ENCODE measurements at regions not wholly inside any gene's neighbourhood (a gene's known extent, or its start where the extent isn't known, plus 50 kb on each side); places are given as distances from the start of the nearest gene placed in this dataset.
"Not testable (repeated sequence)": the region's sequence is repeated elsewhere in the genome, so short reads cannot be mapped to it uniquely, and the experiment has no call there.

DNA sequence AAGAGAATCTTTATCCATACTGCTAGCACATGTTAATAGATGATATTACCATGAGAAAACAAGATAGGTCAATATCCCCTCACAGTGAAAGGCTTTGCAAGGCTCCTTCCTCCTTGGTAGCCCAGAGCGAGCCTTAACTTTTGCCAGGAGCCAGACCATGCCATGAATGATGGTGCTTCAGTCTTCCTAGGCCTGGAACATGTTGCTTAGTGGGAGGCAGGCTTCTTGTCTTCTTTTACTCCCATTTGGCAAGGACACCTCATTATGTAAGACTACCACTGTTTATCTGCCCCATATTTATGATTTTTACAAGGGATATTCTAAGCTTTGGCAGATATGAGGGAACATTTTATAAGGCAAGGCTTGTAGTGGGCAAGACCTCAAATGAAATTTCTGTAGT, 90.8 kb downstream of the GJA1 start:
- peaks cover 4% of the 10 kb centered on the region; the same call in 1 of the 2 replicates for H3K27me3 ChIP-seq (ENCODE audit: low read depth)
- no peak for DNase-seq (ENCODE audit: low spot score in 2 of 2)
- no peak overlapping the region for H3K4me3 ChIP-seq
- no peaks in the 10 kb centered on the region for H3K36me3 ChIP-seq (replicated peaks)
- in situ Hi-C loops (cut with MboI; ENCODE audit: low sequenced_read_pairs): no loop called here
- H3K4me1 ChIP-seq: no peaks in the 10 kb centered on the region; the same call in 1 of the 2 replicates
- no peaks in the 10 kb centered on the region for H3K9me3 ChIP-seq

DNA sequence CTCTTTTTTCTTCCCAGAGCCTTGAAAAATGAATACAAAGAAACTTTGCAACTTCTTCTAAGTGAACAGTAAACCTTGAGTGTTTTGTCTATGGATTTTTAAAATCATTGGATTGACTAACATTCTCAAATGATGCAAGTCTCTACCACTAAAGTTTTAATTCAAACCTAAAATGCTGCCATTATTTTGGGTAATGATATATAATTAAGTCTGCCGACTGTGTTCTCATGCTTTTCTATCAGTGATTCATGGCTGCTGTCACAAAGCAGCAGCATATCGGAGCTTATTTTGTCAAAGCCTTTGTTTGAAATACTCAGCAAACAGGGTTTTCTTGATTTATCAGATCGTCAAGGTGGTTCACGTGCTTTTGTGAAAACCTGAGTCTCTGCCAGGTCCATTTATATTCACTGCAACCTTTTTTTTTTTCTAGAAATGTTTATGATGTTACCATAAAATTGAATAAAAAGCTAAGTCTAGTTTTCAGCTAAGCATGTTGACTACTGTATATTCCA, 96.3 kb downstream of the GJA1 start:
- Histone ChIP-seq H3K36me3 (replicated peaks) (no peaks in the 10 kb centered on the region), H3K9me3 (no peaks in the 10 kb centered on the region), H3K4me3 (no peak overlapping the region), H3K27me3 (ENCODE audit: low read depth) (peaks cover 4% of the 10 kb centered on the region; the same call in 1 of the 2 replicates), H3K4me1 (peaks cover 4% of the 10 kb centered on the region)
- DNase-seq (ENCODE audit: low spot score in 2 of 2): no peak
- in situ Hi-C loops (cut with MboI; ENCODE audit: low sequenced_read_pairs): no loop called here

DNA sequence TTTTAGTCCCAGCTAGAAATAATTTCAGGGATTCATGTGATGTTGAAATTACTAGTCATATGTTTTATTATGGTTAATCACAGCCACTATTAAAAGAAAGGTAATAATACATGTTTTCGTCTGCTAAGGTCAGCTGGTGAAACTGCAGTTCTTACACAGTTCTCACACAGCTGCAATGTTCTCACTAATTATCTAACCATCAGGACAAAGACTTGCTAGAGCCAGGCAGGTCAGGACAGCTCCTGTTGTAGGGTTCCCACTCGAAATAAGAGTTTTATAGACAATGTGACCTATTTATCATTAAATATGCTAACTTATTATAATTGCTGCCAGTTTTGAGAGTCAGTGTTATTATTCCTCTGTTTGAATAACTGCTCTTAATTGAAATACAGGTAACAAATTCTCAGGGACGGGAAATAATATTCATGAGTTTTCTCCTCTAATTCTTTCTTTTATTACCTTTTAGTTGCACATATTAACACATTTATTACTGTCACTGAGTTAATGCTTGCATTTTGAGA, 97.9 kb downstream of the GJA1 start:
- in situ Hi-C loops (cut with MboI; ENCODE audit: low sequenced_read_pairs): no loop called here
- H3K4me3 ChIP-seq: no peak overlapping the region
- no peaks in the 10 kb centered on the region for H3K36me3 ChIP-seq (replicated peaks)
- no peak for DNase-seq (ENCODE audit: low spot score in 2 of 2)
- H3K9me3 ChIP-seq: no peaks in the 10 kb centered on the region
- H3K27me3 ChIP-seq (ENCODE audit: low read depth): no peaks in the 10 kb centered on the region
- peaks cover 4% of the 10 kb centered on the region for H3K4me1 ChIP-seq

DNA sequence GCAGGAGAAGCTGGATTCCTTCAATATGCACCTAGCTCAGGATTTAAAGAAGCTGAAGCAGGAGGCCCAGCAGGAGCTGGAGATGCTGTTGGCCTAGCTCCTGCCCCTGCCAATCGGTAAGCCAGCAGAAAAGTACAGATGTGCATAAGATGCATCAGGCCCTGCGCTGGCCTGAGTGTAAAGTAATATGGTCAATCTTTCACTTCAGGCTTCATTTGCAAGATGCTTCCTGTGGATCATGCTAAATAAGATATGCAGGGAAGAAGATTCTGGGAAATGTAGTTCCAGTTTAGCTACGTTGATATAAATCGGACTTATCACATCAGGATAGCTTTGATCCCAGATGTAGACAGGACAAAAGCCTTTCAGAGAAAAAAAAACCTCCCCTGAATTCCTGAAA, 100.3 kb downstream of the GJA1 start:
- peaks cover 1% of the 10 kb centered on the region; the same call in 1 of the 2 replicates for H3K27me3 ChIP-seq (ENCODE audit: low read depth)
- DNase-seq (ENCODE audit: low spot score in 2 of 2): no peak
- H3K4me1 ChIP-seq: peaks cover 4% of the 10 kb centered on the region
- no peaks in the 10 kb centered on the region for H3K9me3 ChIP-seq
- in situ Hi-C loops (cut with MboI; ENCODE audit: low sequenced_read_pairs): no loop called here
- H3K36me3 ChIP-seq (replicated peaks): no peaks in the 10 kb centered on the region
- H3K4me3 ChIP-seq: no peak overlapping the region

DNA sequence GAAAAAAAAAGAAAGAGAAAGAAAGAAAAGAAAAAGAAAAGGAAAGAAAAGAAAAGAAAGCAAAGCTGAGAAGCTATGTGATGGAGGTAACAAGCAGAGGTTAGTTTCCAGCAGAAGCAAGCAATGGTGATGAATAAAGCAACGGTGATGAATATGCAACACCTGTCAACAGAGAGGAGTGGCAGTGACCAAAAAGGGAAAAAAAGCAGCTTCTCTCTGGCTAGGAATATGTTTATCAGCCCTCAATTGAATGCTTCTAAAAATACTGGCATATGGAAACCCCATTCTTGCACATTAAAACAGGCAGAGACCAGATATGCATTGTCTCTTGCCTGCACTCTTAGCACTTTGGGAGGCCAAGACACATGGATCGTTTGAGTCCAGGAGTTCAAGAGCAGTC, 100.9 kb downstream of the GJA1 start:
- Histone ChIP-seq H3K36me3 (replicated peaks) (no peaks in the 10 kb centered on the region), H3K4me1 (peaks cover 4% of the 10 kb centered on the region), H3K4me3 (no peak overlapping the region), H3K9me3 (no peaks in the 10 kb centered on the region), H3K27me3 (ENCODE audit: low read depth) (peaks cover 2% of the 10 kb centered on the region; the same call in 1 of the 2 replicates)
- in situ Hi-C loops (cut with MboI; ENCODE audit: low sequenced_read_pairs): no loop called here
- no peak for DNase-seq (ENCODE audit: low spot score in 2 of 2)

DNA sequence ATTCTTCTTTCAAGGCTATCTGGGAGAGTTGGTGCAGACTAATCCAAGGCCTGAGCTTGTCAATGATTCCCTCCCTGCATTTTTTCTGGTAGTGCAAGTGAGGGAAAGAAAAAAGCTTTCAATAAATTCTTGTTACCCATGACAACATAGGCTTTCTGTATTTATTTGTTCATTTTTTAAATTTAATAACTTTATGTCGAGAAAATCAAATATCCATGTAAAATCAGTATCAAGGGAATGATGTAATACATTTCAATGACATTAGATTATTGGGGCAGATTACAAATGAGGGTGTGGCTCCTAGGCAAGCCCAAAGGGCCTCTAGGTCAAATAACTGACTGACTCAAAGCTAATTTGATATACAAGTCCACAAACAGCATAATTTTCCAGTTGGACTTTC, 104.0 kb downstream of the GJA1 start:
- no peaks in the 10 kb centered on the region for H3K36me3 ChIP-seq (replicated peaks)
- in situ Hi-C loops (cut with MboI; ENCODE audit: low sequenced_read_pairs): no loop called here
- H3K4me1 ChIP-seq: no peaks in the 10 kb centered on the region
- H3K9me3 ChIP-seq: no peaks in the 10 kb centered on the region
- peaks cover 5% of the 10 kb centered on the region; the same call in 1 of the 2 replicates for H3K27me3 ChIP-seq (ENCODE audit: low read depth)
- no peak overlapping the region for H3K4me3 ChIP-seq
- DNase-seq (ENCODE audit: low spot score in 2 of 2): no peak

DNA sequence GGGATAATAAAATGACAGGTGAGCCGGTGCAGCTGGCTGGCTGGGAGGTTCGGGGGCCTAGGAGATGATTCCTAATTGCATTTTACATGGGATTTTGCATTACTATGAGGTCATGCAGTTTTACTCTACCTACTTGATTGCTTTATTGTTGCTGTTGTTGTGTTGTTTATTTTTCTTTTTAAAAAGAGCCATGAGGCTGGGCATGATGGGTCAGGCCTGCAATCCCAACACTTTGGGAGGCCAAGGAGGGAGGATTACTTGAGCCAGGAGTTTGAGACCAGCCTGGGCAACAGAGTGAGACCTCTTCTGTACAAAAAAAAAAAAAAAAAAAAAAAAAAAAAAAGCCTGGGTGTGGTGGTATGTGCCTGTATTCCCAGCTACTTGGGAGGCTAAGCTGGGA, 104.8 kb downstream of the GJA1 start:
- Histone ChIP-seq H3K27me3 (ENCODE audit: low read depth) (peaks cover 5% of the 10 kb centered on the region; the same call in 1 of the 2 replicates), H3K4me3 (no peak overlapping the region), H3K9me3 (no peaks in the 10 kb centered on the region), H3K36me3 (replicated peaks) (no peaks in the 10 kb centered on the region), H3K4me1 (no peaks in the 10 kb centered on the region)
- DNase-seq (ENCODE audit: low spot score in 2 of 2): no peak
- in situ Hi-C loops (cut with MboI; ENCODE audit: low sequenced_read_pairs): no loop called here

DNA sequence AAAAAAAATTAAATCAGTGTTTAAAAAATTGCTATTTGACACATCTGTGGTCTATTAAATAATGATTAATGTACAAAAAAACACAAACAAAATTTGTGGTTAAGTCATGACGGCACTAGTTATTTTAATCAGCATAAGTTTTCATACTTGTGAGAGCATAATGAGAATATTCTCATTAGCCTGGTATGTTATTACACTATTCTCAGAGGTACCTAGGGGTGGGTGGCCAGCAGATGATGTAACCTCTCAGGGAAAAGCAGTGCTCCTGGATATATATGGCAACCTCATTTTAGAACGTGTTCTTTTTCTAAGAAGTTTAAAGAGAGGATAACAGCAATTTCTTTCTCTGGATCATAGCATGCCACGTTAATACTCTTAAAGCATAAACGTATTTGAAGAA, 109.2 kb downstream of the GJA1 start:
- no peak overlapping the region for H3K4me3 ChIP-seq
- no peak for DNase-seq (ENCODE audit: low spot score in 2 of 2)
- no peaks in the 10 kb centered on the region for H3K4me1 ChIP-seq
- in situ Hi-C loops (cut with MboI; ENCODE audit: low sequenced_read_pairs): no loop called here
- H3K27me3 ChIP-seq (ENCODE audit: low read depth): peaks cover 5% of the 10 kb centered on the region; the same call in 1 of the 2 replicates
- no peaks in the 10 kb centered on the region for H3K9me3 ChIP-seq
- H3K36me3 ChIP-seq (replicated peaks): no peaks in the 10 kb centered on the region

DNA sequence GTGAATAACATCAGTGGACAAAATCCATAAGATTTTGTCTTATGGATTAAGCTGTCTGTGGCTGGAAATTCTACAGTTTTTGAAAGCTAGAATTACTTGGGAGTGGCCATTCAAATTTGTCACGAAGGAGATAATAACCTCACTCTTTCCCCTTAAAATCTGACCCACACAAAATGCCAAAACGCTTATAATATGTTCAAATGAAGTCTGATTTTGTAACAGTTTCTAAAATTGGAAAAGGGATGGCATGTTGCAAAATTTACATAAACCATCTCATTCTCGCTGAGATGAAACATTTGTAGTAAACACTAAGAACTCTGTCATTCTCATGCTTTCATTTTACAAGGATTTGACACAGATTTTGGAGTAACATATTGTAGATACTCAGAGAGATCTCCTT, 112.7 kb downstream of the GJA1 start:
- no peaks in the 10 kb centered on the region for H3K27me3 ChIP-seq (ENCODE audit: low read depth)
- no peaks in the 10 kb centered on the region for H3K9me3 ChIP-seq
- H3K4me1 ChIP-seq: no peaks in the 10 kb centered on the region
- H3K36me3 ChIP-seq (replicated peaks): no peaks in the 10 kb centered on the region
- in situ Hi-C loops (cut with MboI; ENCODE audit: low sequenced_read_pairs): no loop called here
- H3K4me3 ChIP-seq: no peak overlapping the region
- no peak for DNase-seq (ENCODE audit: low spot score in 2 of 2)

DNA sequence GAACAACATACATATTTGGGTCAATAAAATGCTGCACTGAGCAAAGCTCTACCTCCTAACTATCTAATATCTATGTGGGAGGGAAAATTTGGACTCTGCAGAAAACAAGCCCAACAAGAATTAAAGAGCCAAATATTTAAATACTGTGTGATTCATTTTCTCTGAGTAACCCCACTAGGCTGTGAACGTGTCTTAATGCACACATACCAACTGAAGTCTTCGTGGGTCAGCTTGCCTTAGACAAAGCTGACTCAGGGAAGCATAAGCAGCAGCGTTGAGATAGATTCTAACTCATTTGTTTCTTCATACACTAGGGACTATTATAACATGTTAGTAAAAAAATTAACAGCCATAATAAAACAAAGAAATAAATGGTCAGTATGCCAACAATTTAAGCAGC, 114.3 kb downstream of the GJA1 start:
- no peaks in the 10 kb centered on the region for H3K36me3 ChIP-seq (replicated peaks)
- H3K4me3 ChIP-seq: no peak overlapping the region
- no peaks in the 10 kb centered on the region for H3K4me1 ChIP-seq
- H3K27me3 ChIP-seq (ENCODE audit: low read depth): no peaks in the 10 kb centered on the region
- no peaks in the 10 kb centered on the region for H3K9me3 ChIP-seq
- DNase-seq (ENCODE audit: low spot score in 2 of 2): no peak
- in situ Hi-C loops (cut with MboI; ENCODE audit: low sequenced_read_pairs): no loop called here

DNA sequence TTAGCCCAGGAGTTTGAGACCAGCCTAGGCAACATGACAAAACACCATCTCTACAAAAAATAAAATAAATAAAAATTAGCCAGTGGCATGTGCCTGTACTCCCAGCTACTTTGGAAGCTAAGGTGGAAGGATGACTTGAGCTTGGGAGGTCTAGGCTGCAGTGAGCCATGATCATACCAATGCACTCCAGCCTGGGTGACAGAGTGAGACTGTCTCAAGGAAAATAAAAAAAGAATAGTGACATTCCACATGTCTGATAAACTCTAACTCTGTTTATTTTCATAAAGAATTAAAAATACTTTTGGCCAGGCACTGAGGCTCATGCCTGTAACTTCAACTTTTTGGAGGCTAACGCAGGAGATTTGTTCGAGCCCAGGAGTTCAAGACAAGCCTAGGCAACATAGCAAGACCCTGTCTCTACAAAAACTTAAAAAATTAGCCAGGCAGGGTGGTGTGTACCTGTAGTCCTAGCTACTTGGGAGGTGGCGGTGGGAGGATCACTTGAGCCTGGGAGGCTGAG, 115.1 kb downstream of the GJA1 start:
- H3K9me3 ChIP-seq: no peaks in the 10 kb centered on the region
- in situ Hi-C loops (cut with MboI; ENCODE audit: low sequenced_read_pairs): no loop called here
- no peak for DNase-seq (ENCODE audit: low spot score in 2 of 2)
- no peaks in the 10 kb centered on the region for H3K4me1 ChIP-seq
- H3K4me3 ChIP-seq: no peak overlapping the region
- no peaks in the 10 kb centered on the region for H3K27me3 ChIP-seq (ENCODE audit: low read depth)
- no peaks in the 10 kb centered on the region for H3K36me3 ChIP-seq (replicated peaks)

DNA sequence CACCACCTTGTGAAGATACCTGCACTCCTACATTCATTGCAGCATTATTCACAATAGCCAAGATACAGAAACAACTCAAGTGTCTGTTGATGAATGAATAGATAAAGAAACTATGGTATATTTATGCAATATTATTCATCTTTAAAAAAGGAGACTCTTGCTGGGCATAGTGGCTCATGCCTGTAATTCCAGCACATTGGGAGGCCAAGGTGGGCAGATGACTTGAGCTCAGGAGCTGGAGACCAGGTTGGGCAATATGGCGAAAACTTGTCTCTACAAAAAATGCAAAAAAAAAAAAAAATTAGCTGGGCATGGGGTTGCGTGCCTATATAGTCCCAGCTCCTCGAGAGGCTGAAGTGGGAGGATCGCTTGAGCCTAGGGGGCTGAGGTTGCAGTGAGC, 119.8 kb downstream of the GJA1 start:
- no peaks in the 10 kb centered on the region for H3K4me1 ChIP-seq
- DNase-seq (ENCODE audit: low spot score in 2 of 2): no peak
- no peak overlapping the region for H3K4me3 ChIP-seq
- H3K9me3 ChIP-seq: no peaks in the 10 kb centered on the region
- H3K27me3 ChIP-seq (ENCODE audit: low read depth): no peaks in the 10 kb centered on the region
- H3K36me3 ChIP-seq (replicated peaks): no peaks in the 10 kb centered on the region
- in situ Hi-C loops (cut with MboI; ENCODE audit: low sequenced_read_pairs): no loop called here

DNA sequence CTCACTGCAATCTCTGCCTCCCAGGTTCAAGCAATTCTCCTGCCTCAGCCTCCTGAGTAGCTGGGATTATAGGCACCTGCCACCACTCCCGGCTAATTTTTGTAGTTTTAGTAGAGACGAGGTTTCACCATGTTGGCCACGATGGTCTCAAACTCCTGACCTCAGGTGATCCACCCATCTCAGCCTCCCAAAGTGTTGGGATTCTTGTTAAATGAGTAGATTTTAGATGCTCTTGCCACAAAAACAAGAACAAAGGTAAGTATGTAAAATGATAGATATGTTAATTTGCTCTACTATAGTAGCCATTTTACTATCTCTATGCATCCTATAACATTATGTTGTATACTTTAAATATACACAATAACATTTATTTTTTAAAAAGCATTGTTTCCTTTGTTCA, 120.7 kb downstream of the GJA1 start:
- H3K4me3 ChIP-seq; H3K27me3 ChIP-seq (ENCODE audit: low read depth); H3K36me3 ChIP-seq (replicated peaks); H3K4me1 ChIP-seq; DNase-seq (ENCODE audit: low spot score in 2 of 2); in situ Hi-C loops (cut with MboI; ENCODE audit: low sequenced_read_pairs); H3K9me3 ChIP-seq: not testable (repeated sequence)

DNA sequence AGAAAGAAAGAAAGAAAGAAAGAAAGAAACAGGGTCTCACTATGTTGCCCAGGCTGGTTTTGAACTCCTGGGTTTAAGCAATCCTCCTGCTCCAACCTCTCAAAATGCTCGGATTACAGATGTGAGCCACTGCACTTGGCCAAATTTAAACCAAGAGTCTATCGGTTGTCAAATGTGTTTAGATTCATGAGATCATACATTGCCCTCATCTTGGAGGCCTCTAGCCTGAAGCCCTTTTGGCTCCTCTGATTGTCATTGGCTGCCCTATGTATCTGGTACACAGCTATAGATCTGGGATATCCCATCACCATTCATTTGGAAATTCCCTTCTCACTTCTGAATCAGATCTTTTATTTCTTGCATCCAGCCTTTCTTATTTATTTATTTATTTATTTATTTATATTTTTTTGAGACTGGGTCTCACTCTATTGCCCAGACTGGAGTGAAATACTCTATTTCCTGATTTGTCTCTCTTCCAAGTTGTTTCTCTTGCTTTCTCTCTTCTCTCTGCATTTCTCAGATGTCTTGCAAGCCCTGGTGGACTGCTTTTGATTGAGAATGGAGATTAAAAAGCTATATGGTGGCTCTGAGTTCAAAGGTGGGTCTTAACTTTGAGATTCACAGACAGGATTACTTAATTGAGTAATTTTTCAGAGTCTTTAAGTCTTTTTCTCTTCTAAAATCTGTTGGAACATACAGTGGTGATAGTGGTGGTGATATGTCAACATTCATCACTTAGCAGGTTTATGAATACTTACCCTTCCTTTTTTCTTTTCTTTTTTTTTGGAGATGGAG, 121.9 kb downstream of the GJA1 start:
- Histone ChIP-seq H3K9me3 (no peaks in the 10 kb centered on the region), H3K4me3 (no peak overlapping the region), H3K27me3 (ENCODE audit: low read depth) (no peaks in the 10 kb centered on the region), H3K36me3 (replicated peaks) (no peaks in the 10 kb centered on the region), H3K4me1 (no peaks in the 10 kb centered on the region)
- no peak for DNase-seq (ENCODE audit: low spot score in 2 of 2)
- in situ Hi-C loops (cut with MboI; ENCODE audit: low sequenced_read_pairs): no loop called here

Measured in HAP-1 (cell line).